Esophagus (tissue), 2 donors: ENCODE measurements at regions not wholly inside any gene's neighbourhood (a gene's known extent, or its start where the extent isn't known, plus 50 kb on each side); places are given as distances from the start of the nearest gene placed in this dataset.

Experiments used
- H3K27ac ChIP-seq, 2 donors: one replicate each; pipeline ENCODE4 v1.5.1; 2013; ENCODE audit warnings: low read depth in 2 of 2, mild to moderate bottlenecking in 2 of 2, inconsistent platforms in 1 of 2, low read length in 1 of 2, moderate library complexity in 1 of 2
- H3K27me3 ChIP-seq, 2 donors: one replicate each; pipeline ENCODE4 v1.6.1; 2013; ENCODE audit warnings: low read length in 2 of 2, control low read depth in 1 of 2, mild to moderate bottlenecking in 1 of 2; ENCODE audit not compliant: insufficient read depth in 2 of 2, control insufficient read depth in 1 of 2
- H3K36me3 ChIP-seq, 2 donors: one replicate each; pipeline ENCODE4 v1.6.1; 2013; ENCODE audit warnings: low read length in 1 of 2; ENCODE audit not compliant: control insufficient read depth in 2 of 2, insufficient read depth in 2 of 2
- H3K4me1 ChIP-seq, 2 donors: one replicate each; pipeline ENCODE4 v1.6.1; 2013; ENCODE audit warnings: low read length in 1 of 2; ENCODE audit not compliant: control insufficient read depth in 2 of 2, insufficient read depth in 2 of 2
- H3K4me3 ChIP-seq, 2 donors: one replicate each; pipeline ENCODE4 v1.5.1; 2013; ENCODE audit warnings: low read length in 2 of 2, mild to moderate bottlenecking in 2 of 2, low read depth in 1 of 2, moderate library complexity in 1 of 2
- H3K9me3 ChIP-seq, 2 donors: one replicate each; pipeline ENCODE4 v1.6.1; 2013; ENCODE audit warnings: mild to moderate bottlenecking in 2 of 2, low read depth in 1 of 2, low read length in 1 of 2, moderate library complexity in 1 of 2; ENCODE audit not compliant: control insufficient read depth in 2 of 2, insufficient read depth in 1 of 2
- WGBS, 2 donors: extraction: QIAGEN DNeasy Blood & Tissue Kit; methylation state at CpG; one replicate each; pipeline ENCODE4 v1.1.7; 2013; 5-methylcytosine and 5-hydroxymethylcytosine counted together
- donor health status: healthy with polysubstance abuse.
- donor health status: Bipolar disorder and iron deficiency.

DNA sequence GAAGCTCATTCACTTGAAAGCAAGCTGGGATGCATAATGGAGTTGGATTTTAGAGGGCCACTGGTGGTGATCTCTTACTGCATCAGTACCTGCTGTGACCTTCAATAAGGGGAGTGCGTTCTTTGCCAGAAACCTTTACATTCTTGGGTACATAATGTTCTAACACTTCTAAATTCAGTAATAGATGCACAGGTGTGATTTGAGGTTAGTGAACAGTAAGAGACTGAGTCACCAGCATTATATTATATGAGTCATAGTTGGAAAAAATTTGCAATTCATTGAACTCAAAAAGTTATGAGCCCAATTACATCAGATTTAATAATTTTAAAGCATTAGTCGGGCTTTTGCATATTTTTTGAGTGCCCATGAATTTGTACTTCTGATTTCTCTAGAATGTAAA is 803.3 kb downstream of the ADCYAP1 start:
- Histone ChIP-seq H3K4me1 (no peaks in the 10 kb centered on the region), H3K4me3 (no peak overlapping the region), H3K36me3 (no peaks in the 10 kb centered on the region), H3K9me3 (no peaks in the 10 kb centered on the region), H3K27me3 (no peaks in the 10 kb centered on the region), H3K27ac (no peak overlapping the region)
- 59% methylated on average over 2 of the region's 2 CpGs for WGBS, 2 donors

DNA sequence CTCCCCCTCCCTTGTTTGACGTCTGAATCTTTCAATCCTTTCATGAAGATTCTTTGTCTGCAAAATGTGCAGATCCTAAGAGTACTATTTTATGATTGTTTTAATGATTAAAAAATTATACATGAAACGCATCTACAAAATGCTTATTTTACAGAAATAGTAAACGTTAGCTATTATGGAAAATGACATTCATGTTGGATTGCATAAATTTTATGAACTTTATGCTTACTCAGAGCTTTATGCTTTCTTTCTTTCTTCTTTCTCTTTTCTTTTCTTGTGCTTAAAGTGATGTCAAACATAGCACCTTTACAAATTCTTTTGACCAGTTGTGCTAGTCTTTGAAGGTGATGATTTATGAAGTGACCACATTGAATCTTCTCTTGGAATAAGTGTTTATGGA is 805.4 kb downstream of the ADCYAP1 start:
- no peaks in the 10 kb centered on the region for H3K9me3 ChIP-seq
- no peaks in the 10 kb centered on the region for H3K36me3 ChIP-seq
- H3K4me3 ChIP-seq = no peak overlapping the region
- H3K27ac ChIP-seq = no peak overlapping the region
- 31 to 54% methylated on average over 3 of the region's 3 CpGs for WGBS, 2 donors
- H3K4me1 ChIP-seq = no peaks in the 10 kb centered on the region
- H3K27me3 ChIP-seq = no peaks in the 10 kb centered on the region

DNA sequence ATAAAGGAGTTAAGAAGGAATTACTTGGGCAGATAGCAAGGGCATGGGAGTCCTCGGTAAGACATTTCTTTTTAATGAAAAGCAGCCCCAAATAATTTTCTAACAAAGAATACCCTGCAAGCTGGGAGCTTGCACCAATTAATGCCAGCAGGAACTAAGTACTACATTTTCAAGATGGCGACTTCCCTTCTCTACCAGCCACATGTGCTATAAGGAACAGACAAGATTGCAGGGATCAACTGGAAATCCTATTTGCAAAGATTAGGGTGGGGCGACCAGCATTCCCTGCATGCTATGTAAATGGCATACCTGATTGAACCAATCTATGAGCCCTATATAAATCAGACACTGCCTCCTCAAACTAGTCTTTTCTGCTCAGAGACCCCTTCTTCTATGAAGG is 827.5 kb downstream of the ADCYAP1 start:
- Histone ChIP-seq H3K4me1 (no peaks in the 10 kb centered on the region), H3K9me3 (no peaks in the 10 kb centered on the region), H3K27me3 (no peaks in the 10 kb centered on the region), H3K36me3 (no peaks in the 10 kb centered on the region), H3K27ac (no peak overlapping the region), H3K4me3 (no peak overlapping the region)
- WGBS, 2 donors = 92% methylated on average over 3 of the region's 3 CpGs

DNA sequence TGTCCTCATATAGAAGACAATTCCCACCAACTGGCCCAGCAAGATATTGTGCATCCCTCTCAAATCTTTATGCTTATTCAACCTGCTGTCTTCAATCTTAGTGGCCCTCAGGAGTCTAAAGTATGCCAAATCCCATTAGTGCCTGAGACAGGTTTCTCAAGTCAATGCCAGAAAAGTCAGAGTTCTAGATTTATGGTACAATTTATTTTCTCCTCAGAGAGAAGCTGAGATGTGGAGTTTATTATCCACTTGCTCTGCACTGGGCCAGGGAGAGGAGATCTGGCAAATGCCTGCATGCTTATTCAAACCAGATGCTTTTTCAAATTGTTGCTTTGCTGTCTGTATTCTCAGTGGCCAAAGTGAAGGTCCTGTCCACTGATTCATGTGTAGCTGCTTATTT is 825.2 kb downstream of the METTL4 start:
- Histone ChIP-seq H3K36me3 (no peaks in the 10 kb centered on the region), H3K27me3 (no peaks in the 10 kb centered on the region), H3K4me1 (no peaks in the 10 kb centered on the region), H3K4me3 (no peak overlapping the region), H3K27ac (no peak overlapping the region), H3K9me3 (no peaks in the 10 kb centered on the region)

DNA sequence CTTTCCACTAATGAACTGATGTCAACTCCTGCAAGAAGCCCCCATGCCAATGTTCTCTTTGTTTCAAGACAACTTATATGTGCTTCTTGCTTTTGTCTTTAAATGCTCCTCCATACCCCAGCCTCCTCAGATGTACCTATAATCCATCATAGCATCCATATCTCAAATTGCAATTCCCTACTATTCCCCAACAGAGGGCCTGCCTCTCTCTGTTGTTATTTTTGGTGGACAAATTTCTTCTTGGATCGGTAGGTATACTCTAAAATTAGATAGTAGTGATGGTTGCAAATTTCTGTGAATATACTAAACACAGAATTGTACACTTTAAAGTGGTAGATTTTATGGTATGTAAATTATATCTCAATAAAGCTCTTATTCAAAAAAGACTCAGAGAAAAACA is 820.1 kb downstream of the METTL4 start:
- no peaks in the 10 kb centered on the region for H3K36me3 ChIP-seq
- no peak overlapping the region for H3K4me3 ChIP-seq
- no peaks in the 10 kb centered on the region for H3K4me1 ChIP-seq
- 65 to 68% methylated on average over 1 of the region's 1 CpG for WGBS, 2 donors
- no peak overlapping the region for H3K27ac ChIP-seq
- no peaks in the 10 kb centered on the region for H3K9me3 ChIP-seq
- no peaks in the 10 kb centered on the region for H3K27me3 ChIP-seq

DNA sequence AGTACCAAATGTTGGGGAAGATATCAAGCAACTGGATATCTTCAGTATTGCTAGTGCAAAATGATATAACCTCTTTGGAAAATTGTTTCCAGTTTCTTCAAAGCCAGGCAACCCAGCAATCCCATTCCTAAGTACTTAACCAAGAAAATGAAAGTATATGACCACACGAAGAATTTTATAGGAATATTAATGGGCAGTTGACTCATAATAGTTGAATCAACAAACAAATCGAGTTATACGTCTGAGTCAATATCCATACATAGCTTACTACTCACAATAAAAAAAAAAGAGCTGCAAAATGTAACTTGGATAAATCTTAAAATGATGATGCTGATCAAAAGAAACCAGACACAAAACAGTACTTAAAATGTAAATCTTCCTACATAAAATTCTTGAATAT is 810.4 kb downstream of the METTL4 start:
- H3K36me3 ChIP-seq = no peaks in the 10 kb centered on the region
- H3K27ac ChIP-seq = no peak overlapping the region
- no peaks in the 10 kb centered on the region for H3K4me1 ChIP-seq
- no peaks in the 10 kb centered on the region for H3K27me3 ChIP-seq
- H3K4me3 ChIP-seq = no peak overlapping the region
- no peaks in the 10 kb centered on the region for H3K9me3 ChIP-seq
- 56 to 58% methylated on average over 3 of the region's 3 CpGs for WGBS, 2 donors

DNA sequence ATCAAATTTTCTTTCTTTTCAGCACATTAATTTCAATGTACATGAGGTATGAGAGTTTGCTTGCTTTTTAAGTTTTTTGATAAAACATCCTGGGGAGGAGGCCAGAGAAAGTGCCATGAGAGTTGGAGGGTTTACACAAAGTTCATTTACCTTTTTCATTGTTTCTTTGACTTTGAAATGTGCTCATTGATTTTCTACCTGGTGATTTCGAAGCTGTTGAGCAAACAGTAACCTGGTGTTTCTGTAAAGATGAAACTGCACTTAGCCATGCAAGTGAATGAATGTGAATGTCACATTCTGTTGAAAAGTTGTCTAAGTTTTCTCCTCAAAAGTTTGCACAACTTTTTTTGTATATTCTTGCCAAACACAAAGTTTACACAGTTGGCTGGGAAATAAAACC is 797.0 kb downstream of the METTL4 start:
- Histone ChIP-seq H3K27me3 (no peaks in the 10 kb centered on the region), H3K36me3 (no peaks in the 10 kb centered on the region), H3K4me1 (no peaks in the 10 kb centered on the region), H3K27ac (no peak overlapping the region), H3K9me3 (no peaks in the 10 kb centered on the region), H3K4me3 (no peak overlapping the region)
- WGBS, 2 donors = 37 to 39% methylated on average over 1 of the region's 1 CpG

DNA sequence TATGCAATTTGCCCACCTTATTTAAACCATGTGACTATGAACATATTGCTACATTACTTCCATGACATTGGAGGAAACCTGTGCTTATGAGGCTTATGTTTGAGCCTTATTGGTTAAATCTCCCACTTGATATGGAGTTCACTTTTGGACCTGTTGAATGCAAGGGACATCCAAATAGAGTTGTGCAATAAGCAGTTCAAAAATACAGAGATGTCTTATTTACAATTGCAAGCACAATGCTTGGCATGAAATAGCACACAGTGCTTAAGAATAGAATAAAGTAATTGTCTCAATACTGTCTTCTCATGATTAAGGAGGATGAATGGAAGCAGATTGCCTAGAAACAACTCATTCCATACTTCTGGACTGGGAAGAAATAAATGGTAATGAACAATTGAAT is 793.5 kb downstream of the METTL4 start:
- no peak overlapping the region for H3K4me3 ChIP-seq

DNA sequence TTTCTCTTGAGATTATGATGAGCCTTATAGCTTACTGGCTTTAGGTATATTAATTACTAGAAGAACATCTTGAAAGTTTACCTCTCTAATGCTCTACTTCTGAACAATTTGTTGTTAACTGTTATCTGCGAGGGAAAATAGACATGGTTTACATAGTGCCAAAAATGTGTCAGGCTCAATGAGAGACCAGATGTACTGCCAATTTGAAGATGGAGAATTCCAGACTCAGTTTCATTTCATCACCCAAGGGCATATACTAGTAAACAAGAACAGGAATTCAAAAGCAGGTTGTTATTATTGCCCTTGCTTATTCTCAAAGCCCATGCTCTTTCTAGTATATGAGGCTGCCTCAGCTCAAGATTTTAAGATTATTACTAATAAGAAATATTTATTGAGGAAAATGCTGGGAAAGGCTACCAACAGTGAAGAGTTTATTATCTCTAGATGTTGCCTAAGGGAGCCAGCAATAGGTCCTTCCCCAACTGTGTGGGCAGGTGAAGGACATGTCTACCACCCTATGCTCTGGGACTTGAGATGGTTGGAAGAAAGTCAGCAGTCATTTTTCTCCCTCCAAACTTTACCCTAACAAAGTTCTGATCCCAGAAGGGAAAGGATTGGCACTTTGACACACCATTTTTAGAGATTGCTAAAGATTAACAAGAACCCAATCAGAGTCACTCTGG is 792.7 kb downstream of the METTL4 start:
- no peaks in the 10 kb centered on the region for H3K4me1 ChIP-seq
- 50 to 68% methylated on average over 1 of the region's 1 CpG for WGBS, 2 donors
- no peak overlapping the region for H3K27ac ChIP-seq
- no peaks in the 10 kb centered on the region for H3K36me3 ChIP-seq
- H3K27me3 ChIP-seq = no peaks in the 10 kb centered on the region
- H3K9me3 ChIP-seq = no peaks in the 10 kb centered on the region
- no peak overlapping the region for H3K4me3 ChIP-seq

More for the DNA sequence above, 793.5 kb downstream of the METTL4 start:
- no peaks in the 10 kb centered on the region for H3K9me3 ChIP-seq
- no peaks in the 10 kb centered on the region for H3K36me3 ChIP-seq
- H3K27me3 ChIP-seq = no peaks in the 10 kb centered on the region
- H3K27ac ChIP-seq = no peak overlapping the region
- no peaks in the 10 kb centered on the region for H3K4me1 ChIP-seq

DNA sequence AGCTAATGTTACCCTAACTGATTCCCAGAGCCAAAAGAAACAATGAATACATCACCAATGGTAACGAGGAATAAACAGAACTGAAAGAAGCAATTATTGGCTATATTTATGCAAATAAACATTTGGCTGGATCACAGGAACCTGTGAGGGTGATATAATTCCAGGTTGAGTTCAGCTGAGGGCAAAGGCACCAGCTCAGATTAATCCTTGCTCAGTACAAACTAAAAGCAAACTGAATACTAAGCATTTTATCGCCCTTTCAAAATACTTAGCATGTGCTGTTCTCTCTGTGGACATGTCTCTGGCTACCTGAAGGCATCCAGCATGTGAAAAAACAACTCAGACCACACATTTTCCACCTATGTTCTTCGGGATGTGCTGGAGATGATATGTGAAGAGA is 791.7 kb downstream of the METTL4 start:
- Histone ChIP-seq H3K36me3 (no peaks in the 10 kb centered on the region), H3K4me1 (no peaks in the 10 kb centered on the region)
- WGBS, 2 donors = 55 to 56% methylated on average over 3 of the region's 3 CpGs

More for the DNA sequence above, 791.7 kb downstream of the METTL4 start:
- Histone ChIP-seq H3K27me3 (no peaks in the 10 kb centered on the region), H3K4me3 (no peak overlapping the region), H3K27ac (no peak overlapping the region), H3K9me3 (no peaks in the 10 kb centered on the region)
